ENCODE measurements at regions not wholly inside any gene's neighbourhood (a gene's known extent, or its start where the extent isn't known, plus 50 kb on each side); places are given as distances from the start of the nearest gene placed in this dataset.
"Not testable (repeated sequence)": the region's sequence is repeated elsewhere in the genome, so short reads cannot be mapped to it uniquely, and the experiment has no call there.

GRCh38 chrX:54615109-54615508 is 85.1 kb downstream of the GNL3L start:
- DNase-seq, result no peak

DNA sequence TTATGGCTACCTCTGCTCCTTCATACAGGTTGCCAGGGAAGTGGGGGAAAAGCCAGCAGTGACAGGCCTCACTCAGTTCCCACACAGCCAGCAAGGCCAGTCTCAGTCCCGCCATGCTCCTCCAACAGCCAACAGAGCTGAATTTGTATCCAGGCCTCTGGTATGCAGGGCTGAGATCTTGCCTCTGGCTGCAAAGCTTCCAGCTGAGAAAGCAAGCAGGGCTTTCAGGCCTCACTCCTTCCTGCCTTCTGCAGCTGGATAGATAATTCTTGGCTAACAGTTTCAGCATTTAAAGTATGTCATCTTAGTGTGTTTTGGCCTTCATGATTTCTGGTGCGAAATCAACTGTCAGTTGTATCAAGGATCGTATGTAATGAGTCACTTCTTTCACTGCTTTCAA is 103.6 kb downstream of the GNL3L start:
- DNase-seq, result no peak

DNA sequence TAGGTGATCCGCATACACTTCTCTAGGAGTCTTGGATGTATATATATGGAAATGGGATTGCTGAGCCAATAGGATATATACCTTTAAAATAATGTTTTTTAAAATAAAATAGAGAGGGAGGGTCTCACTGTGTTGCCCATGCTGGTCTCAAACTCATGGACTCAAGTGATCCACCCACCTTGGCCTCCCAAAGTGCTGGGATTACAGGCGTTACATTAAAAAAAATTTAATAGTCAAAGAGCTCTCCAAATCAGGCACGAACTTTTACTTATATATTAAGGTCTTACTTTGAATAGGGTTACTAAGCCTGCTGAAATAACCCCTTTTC is 109.0 kb downstream of the GNL3L start:
- no peak for DNase-seq

- peak; percentile 87 to 89 for DNase-seq
These were observed 109.5 kb downstream of the GNL3L start for GRCh38 chrX:54639346-54640102.

DNA sequence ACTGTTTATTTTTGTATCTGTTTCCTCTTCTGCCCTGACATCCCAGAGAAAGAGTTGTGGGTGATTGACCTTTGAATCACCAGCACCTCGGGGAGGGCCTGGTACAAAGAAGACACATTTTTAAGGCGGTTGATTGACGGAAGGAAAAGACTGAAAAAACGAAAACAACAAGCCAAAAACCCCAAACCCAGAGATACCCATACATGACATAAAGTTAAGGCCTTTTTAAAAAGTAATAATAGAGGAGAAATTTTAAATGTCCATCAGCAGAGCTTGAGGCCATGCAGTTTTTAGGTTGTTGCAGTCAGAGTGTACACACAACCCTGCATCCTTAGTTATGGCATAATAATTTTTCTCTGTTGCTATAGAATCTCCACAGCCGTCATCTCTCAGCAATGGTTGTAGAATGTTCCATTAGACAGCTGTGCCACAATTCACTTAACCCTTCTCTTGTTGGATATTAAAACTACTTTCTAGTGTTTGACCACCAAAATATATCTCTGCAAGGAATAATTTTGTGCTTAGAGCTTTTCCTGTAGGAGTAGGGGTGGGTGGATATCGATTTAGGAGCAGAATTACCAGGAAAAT is 110.2 kb downstream of the GNL3L start:
- DNase-seq, result no peak

DNA sequence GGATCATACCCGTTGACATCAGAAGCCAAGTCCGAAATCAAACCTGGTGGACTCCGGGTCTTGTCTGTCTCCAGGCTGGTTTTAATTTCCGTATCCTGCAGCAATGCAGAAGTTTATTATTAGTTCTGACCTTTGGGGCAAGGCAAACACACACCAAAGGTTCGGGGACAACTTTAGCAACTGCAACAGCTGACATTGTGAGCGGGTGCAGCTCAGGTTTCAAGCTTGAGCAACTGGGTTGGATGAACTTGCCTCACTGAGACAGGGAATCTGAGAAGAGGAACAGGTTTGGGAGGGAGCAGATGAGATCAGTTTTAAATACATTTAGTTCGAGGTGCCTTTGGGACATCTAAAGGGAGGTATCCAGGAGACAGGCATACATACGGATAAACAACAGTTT is 110.7 kb downstream of the GNL3L start:
- no peak for DNase-seq

DNA sequence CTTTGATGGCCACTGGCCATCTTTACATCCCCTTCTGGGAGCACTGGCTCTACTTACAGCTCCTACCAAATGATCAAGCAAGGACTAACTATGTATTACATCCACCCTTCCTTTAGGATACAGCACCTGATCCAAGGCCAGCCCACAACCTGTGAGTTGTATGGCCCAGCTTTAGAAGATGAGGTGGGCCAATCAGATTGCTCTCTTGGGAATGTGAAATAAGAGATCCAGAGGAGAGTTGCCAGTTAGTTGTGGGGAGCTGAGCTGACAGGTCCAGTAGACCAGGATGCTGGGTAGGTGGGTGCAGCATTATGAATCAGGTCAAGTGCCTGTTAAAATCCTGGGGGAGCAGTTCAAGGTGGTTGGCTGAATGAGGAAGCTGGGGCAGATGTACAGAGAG is 111.5 kb downstream of the GNL3L start:
- no peak for DNase-seq

DNA sequence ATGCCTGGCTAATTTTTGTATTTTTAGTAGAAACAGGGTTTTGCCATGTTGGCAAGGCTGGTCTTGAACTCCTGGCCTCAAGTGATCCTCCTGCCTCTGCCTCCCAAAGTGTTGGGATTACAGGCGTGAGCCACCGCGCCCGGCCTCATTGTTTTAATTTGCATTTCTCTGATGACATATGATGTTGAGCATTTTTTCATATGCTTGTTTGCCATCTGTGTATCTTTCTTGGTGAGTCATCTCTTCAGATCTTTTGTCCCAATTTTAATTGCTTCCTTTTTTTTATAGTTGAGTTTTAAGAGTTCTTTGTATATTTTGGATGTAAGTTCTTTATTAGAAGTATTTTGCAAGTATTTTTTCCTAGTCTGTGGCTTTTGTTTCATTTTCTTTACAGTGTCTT is 117.6 kb downstream of the GNL3L start:
- DNase-seq, result not testable (repeated sequence)

DNA sequence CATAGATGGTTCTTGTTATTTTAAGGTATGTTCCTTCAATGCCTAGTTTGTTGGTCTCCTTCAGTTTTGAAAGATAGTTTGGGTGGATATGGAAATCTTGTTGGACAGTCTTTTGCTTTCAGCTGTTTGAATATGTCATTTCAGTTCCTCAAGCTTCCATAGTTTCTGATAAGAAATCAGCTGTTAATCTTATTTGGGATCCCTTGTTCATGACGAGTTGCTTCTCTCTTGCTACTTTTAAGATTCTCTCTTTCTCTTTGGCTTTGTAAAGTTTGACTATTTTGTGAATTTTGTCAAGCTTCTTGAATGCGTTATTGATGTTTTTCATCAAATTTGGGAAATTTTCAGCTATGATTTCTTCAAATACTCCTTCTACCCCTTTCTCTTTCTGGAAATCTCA is 129.5 kb downstream of the GNL3L start:
- DNase-seq, result no peak

DNA sequence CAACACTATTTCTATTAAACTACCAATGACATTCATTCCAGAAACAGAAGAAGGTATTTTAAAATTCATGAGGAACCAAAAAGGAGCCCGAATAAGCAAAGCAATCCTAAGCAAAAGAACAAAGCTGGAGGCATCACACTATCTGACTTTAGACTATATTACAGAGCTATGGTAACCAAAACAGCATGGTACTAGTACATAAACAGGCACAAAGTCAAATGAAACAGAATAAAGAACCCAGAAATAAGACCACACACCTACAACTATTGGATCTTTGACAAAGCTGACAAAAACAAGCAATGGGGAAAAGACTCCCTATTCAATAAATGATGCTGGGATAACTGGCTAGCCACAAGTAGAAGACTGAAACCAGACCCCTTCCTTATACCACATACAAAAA is 122.3 kb downstream of the ITIH6 start:
- DNase-seq, result no peak

DNA sequence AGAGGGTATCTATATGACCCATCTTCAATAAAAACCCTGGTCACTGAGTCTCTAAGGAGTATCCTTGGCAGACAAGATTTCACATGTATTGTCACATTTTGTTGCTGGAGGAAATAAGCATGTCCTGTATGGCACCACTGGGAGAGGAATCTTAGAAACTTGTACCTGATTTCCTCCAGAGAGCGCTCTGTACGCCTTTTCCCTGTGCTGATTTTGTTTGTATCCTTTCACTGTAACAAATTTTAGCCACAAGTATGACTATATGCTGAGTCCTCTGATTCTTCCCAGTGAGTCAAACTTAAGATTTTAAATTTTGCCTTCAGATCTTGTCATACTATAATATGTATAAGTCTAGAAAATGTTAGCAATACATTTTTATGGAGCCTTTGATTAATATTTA is 102.8 kb downstream of the ITIH6 start:
- DNase-seq, result no peak

- no peak for DNase-seq
These were observed 102.1 kb downstream of the ITIH6 start for GRCh38 chrX:54695816-54696487.
